Neural cell (in vitro differentiated cells): ENCODE measurements at regions not wholly inside any gene's neighbourhood (a gene's known extent, or its start where the extent isn't known, plus 50 kb on each side); places are given as distances from the start of the nearest gene placed in this dataset.

ENCODE experiments used
- H2AFZ ChIP-seq: fragments of 200-600, 300-800 bp; sonication (generic), shearing (Covaris generic); 2 replicates; pipeline ENCODE4 v1.6.0; 2014; ENCODE audit warnings: low read depth, mild to moderate bottlenecking, antibody characterized with exemption, low read length, moderate library complexity
- H3F3A ChIP-seq: fragments of 200-600 bp; shearing (Covaris generic); 2 replicates; pipeline ENCODE4 v1.6.1; 2016; ENCODE audit warnings: mild to moderate bottlenecking, moderate library complexity, mixed read lengths, antibody characterized with exemption, low read length; ENCODE audit not compliant: insufficient read depth, poor library complexity, severe bottlenecking
- H3K27ac ChIP-seq: fragments of 200-600, 300-800 bp; sonication (generic), shearing (Covaris generic); 2 replicates; pipeline ENCODE4 v1.5.1; 2014; ENCODE audit warnings: mild to moderate bottlenecking, low read length, moderate library complexity
- H3K27me3 ChIP-seq: fragments of 300-800, 200-600 bp; sonication (generic), shearing (Covaris generic); 2 replicates; pipeline ENCODE4 v1.6.0; 2014; ENCODE audit warnings: mild to moderate bottlenecking, low read depth, low read length, moderate library complexity; ENCODE audit not compliant: insufficient read depth
- H3K36me3 ChIP-seq: fragments of 300-800, 200-600 bp; sonication (generic), shearing (Covaris generic); 2 replicates; pipeline ENCODE4 v1.5.1; 2014; ENCODE audit warnings: mild to moderate bottlenecking, antibody characterized with exemption, low read length, moderate library complexity; ENCODE audit not compliant: insufficient read depth
- H3K4me2 ChIP-seq: fragments of 300-800, 200-600 bp; sonication (generic), shearing (Covaris generic); 2 replicates; pipeline ENCODE4 v1.6.0; 2014; ENCODE audit warnings: mild to moderate bottlenecking, low read length
- H3K4me3 ChIP-seq: fragments of 300-800, 200-600 bp; sonication (generic), shearing (Covaris generic); 2 replicates; pipeline ENCODE4 v1.5.1; 2014; ENCODE audit warnings: mild to moderate bottlenecking, low read length, moderate library complexity
- H3K79me2 ChIP-seq: fragments of 200-600 bp; shearing (Covaris generic); replicated peaks from 2 replicates; pipeline ENCODE4 v1.6.0; 2014; ENCODE audit warnings: mild to moderate bottlenecking, low read length, moderate library complexity; ENCODE audit not compliant: insufficient read depth
- H3K9ac ChIP-seq: fragments of 300-800, 200-600 bp; sonication (generic), shearing (Covaris generic); 2 replicates; pipeline ENCODE4 v1.6.1; 2016; ENCODE audit warnings: mild to moderate bottlenecking, low read length, mixed read lengths
- H3K9me2 ChIP-seq: fragments of 200-600 bp; shearing (Covaris generic); 2 replicates; pipeline ENCODE4 v1.6.1; 2016; ENCODE audit warnings: mild to moderate bottlenecking, low read length, mixed read lengths; ENCODE audit not compliant: insufficient read depth
- H3K9me3 ChIP-seq: fragments of 200-600, 300-800 bp; sonication (generic), shearing (Covaris generic); 2 replicates; pipeline ENCODE4 v1.6.1; 2016; ENCODE audit warnings: mild to moderate bottlenecking, mixed run types, low read length, moderate library complexity, mixed read lengths
- H4K20me1 ChIP-seq: fragments of 200-600 bp; shearing (Covaris generic); 2 replicates; pipeline ENCODE4 v1.6.1; 2016; ENCODE audit warnings: mild to moderate bottlenecking, mixed run types; ENCODE audit not compliant: insufficient read depth
- EP300 ChIP-seq: fragments of 450-650 bp; conservative IDR thresholded peaks from 2 replicates; pipeline ENCODE4 v1.6.1; 2014; ENCODE audit warnings: antibody characterized with exemption, mild to moderate bottlenecking, moderate library complexity; ENCODE audit not compliant: poor library complexity, severe bottlenecking
- EZH2 ChIP-seq: fragments of 200-600, 300-800 bp; shearing (Covaris generic), sonication (generic); IDR thresholded peaks from 2 replicates; pipeline ENCODE4 v1.6.1; 2014; ENCODE audit warnings: antibody characterized with exemption, low read length, borderline replicate concordance, mild to moderate bottlenecking; ENCODE audit not compliant: insufficient read depth, poor library complexity, severe bottlenecking
- MXI1 ChIP-seq: fragments of 450-650 bp; conservative IDR thresholded peaks from 2 replicates; pipeline ENCODE4 v1.6.1; 2014; ENCODE audit warnings: antibody characterized with exemption, mild to moderate bottlenecking; ENCODE audit not compliant: poor library complexity, severe bottlenecking
- POLR2AphosphoS5 ChIP-seq: IDR thresholded peaks from 2 replicates; pipeline ENCODE4 v1.6.1; 2012
- RAD21 ChIP-seq: fragments of 450-650 bp; conservative IDR thresholded peaks from 2 replicates; pipeline ENCODE4 v1.6.1; 2014; ENCODE audit warnings: antibody characterized with exemption, mild to moderate bottlenecking, moderate library complexity
- SMC3 ChIP-seq: fragments of 450-650 bp; conservative IDR thresholded peaks from 2 replicates; pipeline ENCODE4 v1.6.1; 2014; ENCODE audit warnings: antibody characterized with exemption, mild to moderate bottlenecking, moderate library complexity; ENCODE audit not compliant: poor library complexity
- TAF1 ChIP-seq: IDR thresholded peaks from 2 replicates; pipeline ENCODE4 v1.6.1; 2012; ENCODE audit warnings: low read depth
- TF ChIP-seq, protein P1 (sequence below): IDR thresholded peaks from 2 replicates; pipeline ENCODE4 v1.6.1; 2012; ENCODE audit warnings: borderline replicate concordance
- TF ChIP-seq, protein P2 (sequence below): fragments of 450-650 bp; IDR thresholded peaks from 2 replicates; pipeline ENCODE4 v1.5.1; 2014; ENCODE audit warnings: antibody characterized with exemption, mild to moderate bottlenecking, moderate library complexity; ENCODE audit not compliant: poor library complexity, severe bottlenecking

DNA sequence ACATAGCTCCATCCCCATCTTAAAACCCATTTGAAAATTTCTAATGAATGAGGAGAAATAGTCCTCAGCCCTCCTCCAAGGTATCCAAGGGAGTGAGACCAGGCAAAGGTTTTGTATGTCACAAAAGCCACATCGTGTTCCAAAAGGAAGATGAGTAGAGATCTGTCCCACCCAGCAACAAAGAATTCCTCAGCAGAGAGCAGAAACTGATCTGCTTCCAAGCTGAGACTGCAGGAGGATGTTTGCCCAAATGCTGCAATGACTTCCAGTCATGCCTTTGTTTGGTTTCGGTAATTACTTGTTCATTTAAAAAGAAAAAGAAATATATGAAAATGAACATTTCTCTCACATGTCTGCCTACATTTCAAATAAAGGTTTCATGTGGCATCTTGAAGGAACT is 186.9 kb downstream of the SETD4 start:
- H3K27ac ChIP-seq: no peak overlapping the region
- no peak overlapping the region for H3K4me3 ChIP-seq
- no peaks in the 10 kb centered on the region for H3K36me3 ChIP-seq
- H3F3A ChIP-seq: no peaks in the 10 kb centered on the region
- no peaks in the 10 kb centered on the region for H3K79me2 ChIP-seq
- H2AFZ ChIP-seq: no peak overlapping the region
- no peak overlapping the region for H3K4me2 ChIP-seq
- TF ChIP-seq SMC3 (no peak), POLR2AphosphoS5 (no peak), TAF1 (no peak), RAD21 (no peak), EZH2 (no peak), MXI1 (no peak), EP300 (no peak)
- TF ChIP-seq, protein P1, sequence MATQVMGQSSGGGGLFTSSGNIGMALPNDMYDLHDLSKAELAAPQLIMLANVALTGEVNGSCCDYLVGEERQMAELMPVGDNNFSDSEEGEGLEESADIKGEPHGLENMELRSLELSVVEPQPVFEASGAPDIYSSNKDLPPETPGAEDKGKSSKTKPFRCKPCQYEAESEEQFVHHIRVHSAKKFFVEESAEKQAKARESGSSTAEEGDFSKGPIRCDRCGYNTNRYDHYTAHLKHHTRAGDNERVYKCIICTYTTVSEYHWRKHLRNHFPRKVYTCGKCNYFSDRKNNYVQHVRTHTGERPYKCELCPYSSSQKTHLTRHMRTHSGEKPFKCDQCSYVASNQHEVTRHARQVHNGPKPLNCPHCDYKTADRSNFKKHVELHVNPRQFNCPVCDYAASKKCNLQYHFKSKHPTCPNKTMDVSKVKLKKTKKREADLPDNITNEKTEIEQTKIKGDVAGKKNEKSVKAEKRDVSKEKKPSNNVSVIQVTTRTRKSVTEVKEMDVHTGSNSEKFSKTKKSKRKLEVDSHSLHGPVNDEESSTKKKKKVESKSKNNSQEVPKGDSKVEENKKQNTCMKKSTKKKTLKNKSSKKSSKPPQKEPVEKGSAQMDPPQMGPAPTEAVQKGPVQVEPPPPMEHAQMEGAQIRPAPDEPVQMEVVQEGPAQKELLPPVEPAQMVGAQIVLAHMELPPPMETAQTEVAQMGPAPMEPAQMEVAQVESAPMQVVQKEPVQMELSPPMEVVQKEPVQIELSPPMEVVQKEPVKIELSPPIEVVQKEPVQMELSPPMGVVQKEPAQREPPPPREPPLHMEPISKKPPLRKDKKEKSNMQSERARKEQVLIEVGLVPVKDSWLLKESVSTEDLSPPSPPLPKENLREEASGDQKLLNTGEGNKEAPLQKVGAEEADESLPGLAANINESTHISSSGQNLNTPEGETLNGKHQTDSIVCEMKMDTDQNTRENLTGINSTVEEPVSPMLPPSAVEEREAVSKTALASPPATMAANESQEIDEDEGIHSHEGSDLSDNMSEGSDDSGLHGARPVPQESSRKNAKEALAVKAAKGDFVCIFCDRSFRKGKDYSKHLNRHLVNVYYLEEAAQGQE: no peak
- TF ChIP-seq, protein P2, sequence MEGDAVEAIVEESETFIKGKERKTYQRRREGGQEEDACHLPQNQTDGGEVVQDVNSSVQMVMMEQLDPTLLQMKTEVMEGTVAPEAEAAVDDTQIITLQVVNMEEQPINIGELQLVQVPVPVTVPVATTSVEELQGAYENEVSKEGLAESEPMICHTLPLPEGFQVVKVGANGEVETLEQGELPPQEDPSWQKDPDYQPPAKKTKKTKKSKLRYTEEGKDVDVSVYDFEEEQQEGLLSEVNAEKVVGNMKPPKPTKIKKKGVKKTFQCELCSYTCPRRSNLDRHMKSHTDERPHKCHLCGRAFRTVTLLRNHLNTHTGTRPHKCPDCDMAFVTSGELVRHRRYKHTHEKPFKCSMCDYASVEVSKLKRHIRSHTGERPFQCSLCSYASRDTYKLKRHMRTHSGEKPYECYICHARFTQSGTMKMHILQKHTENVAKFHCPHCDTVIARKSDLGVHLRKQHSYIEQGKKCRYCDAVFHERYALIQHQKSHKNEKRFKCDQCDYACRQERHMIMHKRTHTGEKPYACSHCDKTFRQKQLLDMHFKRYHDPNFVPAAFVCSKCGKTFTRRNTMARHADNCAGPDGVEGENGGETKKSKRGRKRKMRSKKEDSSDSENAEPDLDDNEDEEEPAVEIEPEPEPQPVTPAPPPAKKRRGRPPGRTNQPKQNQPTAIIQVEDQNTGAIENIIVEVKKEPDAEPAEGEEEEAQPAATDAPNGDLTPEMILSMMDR: no peak
- H3K27me3 ChIP-seq: no peaks in the 10 kb centered on the region
- no peaks in the 10 kb centered on the region for H3K9me2 ChIP-seq
- no peak overlapping the region for H3K9ac ChIP-seq
- H3K9me3 ChIP-seq: no peaks in the 10 kb centered on the region
- no peaks in the 10 kb centered on the region for H4K20me1 ChIP-seq

DNA sequence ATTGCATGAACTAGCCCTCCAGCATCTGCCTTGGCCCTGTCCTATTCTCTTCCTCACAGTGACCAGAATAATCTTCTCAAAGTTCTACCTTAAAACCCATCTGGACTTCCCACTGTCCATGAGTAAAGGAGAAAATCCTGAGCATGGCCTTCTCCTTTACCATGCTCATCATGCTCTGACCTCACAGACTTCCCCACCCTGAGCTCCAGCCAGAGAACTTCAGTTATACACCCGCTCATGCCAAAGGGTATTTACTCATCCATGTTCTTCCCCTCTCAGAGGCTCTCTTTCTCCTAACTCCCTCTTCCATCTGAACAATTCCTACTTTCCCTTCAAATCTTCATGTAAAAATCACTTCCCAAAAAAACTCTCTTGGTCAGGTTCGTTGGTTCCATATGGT is 188.4 kb downstream of the SETD4 start:
- H3K9me3 ChIP-seq: no peaks in the 10 kb centered on the region
- H3K36me3 ChIP-seq: no peaks in the 10 kb centered on the region
- no peak overlapping the region for H2AFZ ChIP-seq
- no peak overlapping the region for H3K4me2 ChIP-seq
- H3F3A ChIP-seq: no peaks in the 10 kb centered on the region
- no peaks in the 10 kb centered on the region for H4K20me1 ChIP-seq
- H3K27me3 ChIP-seq: no peaks in the 10 kb centered on the region
- no peak overlapping the region for H3K4me3 ChIP-seq
- H3K27ac ChIP-seq: no peak overlapping the region
- TF ChIP-seq, protein P2: no peak
- TF ChIP-seq EP300: no peak
- TF ChIP-seq EZH2: no peak
- TF ChIP-seq TAF1: no peak
- TF ChIP-seq, protein P1: no peak
- no peak for TF ChIP-seq RAD21
- TF ChIP-seq POLR2AphosphoS5: no peak
- no peak for TF ChIP-seq SMC3
- no peak for TF ChIP-seq MXI1
- H3K9ac ChIP-seq: no peak overlapping the region
- no peaks in the 10 kb centered on the region for H3K9me2 ChIP-seq
- no peaks in the 10 kb centered on the region for H3K79me2 ChIP-seq
